ENCODE measurements at regions not wholly inside any gene's neighbourhood (a gene's known extent, or its start where the extent isn't known, plus 50 kb on each side); places are given as distances from the start of the nearest gene placed in this dataset.
"Not testable (repeated sequence)": the region's sequence is repeated elsewhere in the genome, so short reads cannot be mapped to it uniquely, and the experiment has no call there.

DNA sequence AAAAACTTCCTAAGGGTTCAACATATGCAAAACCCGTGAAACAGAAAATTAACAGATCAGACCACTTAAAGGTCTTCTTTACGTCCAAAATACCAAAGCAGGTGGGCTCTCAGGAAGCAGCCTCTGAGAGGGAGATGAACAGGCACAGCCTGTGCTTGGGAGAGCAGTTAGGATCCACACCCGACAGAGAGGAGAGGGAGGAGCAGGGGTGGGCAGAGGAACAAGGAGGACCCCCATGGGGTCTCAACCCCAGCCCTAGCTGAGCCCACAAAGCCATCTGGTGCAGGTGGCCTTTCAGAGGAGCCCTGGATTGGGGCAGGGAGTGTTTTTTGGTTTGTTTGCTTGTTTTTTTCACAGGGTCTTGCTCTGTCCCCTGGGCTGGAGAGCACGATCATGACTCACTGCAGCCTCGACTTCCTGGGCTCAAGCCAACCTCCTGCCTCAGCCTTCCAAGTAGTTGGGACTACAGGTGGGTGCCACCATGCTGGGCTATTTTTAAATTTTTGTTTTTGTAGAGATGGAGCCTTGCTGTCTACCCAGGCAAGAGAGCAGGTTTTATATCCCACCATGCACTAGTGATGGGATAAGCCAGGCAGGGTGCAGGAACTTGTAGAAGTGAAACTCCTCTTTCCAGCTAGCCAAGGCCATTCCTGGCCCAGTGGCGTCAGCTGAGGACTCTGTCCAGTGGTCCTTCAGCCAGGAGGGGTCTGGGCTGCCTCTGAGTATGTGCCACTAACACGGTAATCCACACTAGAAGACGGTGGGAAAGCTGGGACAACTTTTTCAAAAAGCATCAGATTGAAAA lies 154.1 kb upstream of the HDAC4 start:
- DNase-seq (ENCODE audit: low read depth, low spot score): no peak

DNA sequence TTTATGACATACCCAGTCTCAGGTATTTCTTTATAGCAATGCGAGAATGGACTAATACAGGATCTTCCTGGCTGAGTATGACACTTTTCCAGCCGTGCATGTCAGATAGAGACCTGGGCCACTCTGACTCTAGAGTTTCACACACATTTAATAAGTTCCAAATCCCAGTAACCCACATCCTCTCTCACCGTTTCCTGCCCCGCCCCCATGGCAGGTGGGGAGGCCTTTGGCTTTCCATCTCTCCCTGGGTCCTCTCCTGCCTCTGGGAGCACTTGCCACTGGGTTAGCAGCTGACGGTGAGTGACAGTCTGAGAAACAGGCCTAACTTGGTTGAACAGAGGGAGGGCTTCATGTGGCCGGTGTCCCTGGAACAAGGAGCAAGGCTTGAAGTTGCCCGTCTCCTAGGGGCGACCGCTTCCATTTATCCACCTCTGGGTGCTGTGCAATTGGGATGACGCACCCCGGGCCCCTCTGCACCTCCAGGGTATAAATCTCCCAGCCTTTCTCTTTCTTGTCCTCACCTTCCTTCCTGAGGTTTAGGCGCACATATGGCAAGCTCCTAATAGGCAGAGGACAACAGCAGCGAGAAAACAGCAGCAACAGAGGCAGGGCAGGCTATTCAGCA lies 152.7 kb upstream of the HDAC4 start:
- no peak for DNase-seq (ENCODE audit: low read depth, low spot score)

DNA sequence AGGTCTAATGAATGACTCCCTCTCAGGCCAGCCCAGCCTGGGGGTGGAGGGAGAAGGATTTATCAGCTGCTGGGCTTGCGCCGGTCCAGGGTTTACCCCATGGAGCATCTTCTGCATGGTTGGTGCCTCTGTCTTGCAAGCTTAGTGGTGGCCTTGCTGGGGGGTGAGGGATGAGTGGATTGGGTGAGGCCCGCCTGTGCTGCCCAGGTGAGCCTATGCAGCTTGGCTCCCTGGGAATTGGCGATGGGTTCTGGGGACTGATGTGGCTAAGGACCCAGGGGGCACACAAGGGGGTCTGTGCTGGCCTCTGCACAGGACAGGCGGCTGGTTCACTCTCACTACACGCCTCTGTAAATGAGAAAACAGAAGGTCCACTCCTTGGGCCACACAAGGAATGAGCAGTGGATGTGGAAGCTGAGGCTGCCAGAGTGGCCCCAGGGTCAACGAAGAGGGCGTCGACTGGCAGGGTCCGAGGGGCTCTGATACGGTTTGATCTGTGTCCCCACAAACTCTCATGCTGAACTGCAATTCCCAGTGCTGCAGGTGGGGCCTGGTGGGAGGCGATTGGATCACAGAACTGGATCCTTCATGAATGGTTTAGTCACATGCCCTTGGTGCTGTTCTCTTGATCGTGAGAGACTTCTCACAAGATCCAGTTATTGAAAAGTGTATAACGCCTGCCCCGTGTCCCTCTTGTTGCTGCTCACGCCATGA lies 151.6 kb upstream of the HDAC4 start:
- no peak for DNase-seq (ENCODE audit: low read depth, low spot score)

DNA sequence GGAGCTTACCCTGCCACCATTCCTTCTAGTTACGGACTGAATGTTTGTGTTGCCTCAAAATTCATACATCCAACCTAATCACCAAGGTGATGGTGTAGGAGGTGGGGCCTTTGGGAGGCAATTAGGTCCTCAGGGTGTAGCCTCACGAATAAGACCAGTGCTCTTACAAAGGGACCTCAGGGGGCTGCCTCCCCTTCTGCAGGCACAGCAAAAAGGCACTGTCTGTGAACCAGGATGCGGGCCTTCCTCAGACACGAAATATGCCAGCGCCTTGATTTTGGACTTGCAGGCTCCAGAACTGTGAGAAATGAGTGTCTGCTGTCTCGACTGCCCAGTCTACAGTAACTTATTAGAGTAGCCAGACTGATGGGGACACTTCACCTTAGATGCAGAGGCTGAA lies 150.4 kb upstream of the HDAC4 start:
- no peak for DNase-seq (ENCODE audit: low read depth, low spot score)

DNA sequence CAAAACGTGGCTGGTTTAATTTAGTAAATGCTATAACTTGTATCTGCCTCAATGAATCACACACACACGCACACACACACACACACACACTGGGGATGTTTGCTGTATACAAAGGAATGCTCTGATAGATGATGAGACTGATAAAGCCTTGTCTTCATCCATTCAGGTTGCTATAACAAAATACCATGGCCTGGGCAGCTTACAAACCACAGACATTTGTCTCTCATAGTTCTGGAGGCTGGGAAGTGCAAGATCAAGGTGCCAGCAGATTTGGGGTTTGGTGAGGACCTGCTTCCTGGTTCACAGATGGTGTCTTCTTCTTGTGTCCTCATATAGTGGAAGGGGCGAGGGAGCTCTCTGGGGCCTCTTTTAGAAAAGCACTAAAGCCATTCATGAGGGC lies 149.5 kb upstream of the HDAC4 start:
- no peak for DNase-seq (ENCODE audit: low read depth, low spot score)

DNA sequence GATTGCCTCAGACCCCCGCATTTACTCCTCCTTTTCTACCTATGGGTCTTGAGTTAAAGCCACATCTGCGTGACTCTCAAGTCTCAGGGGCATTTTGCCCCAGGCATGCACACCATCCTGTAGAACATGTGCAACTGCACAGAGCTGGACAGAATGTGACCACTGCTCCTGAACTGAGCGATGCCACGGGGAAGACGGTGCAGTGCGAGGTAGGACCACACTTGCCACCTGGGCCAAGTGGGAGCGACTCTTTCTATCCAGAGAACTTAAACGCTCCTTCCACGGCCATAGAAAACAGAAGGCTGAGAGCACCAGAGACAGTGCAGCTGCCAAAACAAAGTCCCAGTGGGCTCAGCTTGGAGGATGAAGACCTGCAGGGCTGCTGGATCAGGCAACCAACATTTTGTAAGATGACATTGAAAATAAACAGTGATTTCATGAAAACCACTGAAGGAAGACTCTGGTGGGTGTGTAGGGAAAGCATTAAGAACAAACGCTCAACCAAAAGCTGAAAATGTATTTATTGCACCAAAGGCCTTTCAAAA lies 149.0 kb upstream of the HDAC4 start:
- DNase-seq (ENCODE audit: low read depth, low spot score): no peak

DNA sequence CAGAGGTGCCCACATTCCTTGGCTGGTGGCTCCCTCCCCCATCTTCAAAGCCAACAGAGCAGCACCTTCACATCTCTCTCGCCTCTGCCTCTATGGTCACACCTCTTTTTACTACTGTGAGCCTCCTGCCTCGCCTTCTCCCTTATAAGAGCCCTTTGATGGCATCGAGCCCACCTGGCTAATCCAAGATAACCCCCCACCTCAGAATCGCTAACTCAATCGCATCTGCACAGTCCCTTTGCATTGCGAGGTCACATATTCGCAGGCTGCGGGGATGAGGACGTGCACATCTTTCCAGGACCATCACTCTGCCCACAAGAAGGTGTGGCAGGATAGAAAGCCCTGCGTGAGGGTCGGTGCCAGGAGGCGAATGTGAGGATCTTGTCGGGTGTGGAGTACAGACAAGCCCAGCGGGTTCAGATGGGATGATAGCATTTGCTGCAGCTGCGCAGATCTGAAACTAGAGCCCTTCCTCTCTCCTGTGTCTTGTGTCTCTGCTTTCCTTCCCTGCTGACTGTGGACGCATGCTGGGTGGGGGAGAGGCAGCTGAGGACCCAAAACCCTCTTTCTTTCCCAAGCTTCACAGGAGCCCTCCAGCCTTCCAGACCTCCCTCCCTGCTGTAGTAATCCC lies 148.3 kb upstream of the HDAC4 start:
- no peak for DNase-seq (ENCODE audit: low read depth, low spot score)

DNA sequence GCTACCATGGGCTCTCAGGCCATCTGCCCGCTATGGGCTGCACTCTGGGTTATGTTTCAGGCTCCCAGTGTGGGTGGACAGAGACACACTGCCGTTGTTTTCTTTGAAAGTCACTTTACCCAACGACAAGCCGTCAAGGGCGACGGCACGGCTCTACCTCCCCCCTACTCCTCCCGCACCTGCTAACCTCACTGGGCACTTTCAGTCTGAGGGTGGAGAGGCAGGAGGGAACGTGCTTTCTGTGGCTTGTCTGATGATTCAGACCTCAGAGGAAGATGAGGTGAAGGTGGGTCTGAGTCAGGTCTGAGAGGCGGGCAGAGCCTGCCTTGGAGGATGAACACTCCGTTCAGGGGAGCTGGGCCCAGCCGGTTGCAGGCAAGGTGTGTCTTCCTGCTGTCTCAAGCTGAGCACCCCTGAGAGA lies 147.6 kb upstream of the HDAC4 start:
- no peak for DNase-seq (ENCODE audit: low read depth, low spot score)

DNA sequence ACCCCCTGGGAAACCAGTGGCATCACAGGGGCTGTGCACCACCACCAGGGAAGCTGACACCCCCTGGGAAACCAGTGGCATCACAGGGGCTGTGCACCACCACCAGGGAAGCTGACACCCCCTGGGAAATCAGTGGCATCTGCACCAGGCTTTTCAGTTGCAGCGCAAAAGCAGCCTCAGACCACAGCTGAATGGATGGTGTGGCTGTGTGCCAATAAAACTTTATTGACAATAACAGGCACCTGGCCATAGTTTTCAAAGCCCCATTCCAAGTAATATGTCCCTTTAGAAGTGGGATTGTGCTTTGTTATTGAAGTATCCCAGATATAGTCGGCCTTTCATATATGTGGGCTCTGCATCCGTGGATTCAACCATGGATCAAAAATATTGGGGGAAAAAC lies 146.3 kb upstream of the HDAC4 start:
- not testable (repeated sequence) for DNase-seq (ENCODE audit: low read depth, low spot score)

DNA sequence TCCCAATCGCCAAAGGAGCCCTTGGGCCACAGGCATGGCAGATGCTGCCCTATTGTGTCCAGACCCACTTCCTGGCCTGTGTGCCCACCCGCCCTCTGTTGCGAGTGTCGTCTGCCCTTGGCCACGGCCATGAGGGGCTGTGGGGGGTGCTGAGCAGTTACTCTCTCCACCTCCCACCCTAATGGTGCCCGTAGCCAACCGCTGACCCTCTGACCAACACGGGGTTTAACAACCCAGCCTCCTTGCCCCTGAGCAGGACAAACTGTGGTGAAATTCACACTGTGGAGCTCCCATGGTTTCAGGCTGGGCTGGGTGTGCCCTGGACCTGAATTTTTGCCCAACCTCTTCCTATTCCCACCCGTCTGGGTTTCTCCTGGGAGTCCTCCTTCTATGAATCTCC lies 145.7 kb upstream of the HDAC4 start:
- no peak for DNase-seq (ENCODE audit: low read depth, low spot score)

DNA sequence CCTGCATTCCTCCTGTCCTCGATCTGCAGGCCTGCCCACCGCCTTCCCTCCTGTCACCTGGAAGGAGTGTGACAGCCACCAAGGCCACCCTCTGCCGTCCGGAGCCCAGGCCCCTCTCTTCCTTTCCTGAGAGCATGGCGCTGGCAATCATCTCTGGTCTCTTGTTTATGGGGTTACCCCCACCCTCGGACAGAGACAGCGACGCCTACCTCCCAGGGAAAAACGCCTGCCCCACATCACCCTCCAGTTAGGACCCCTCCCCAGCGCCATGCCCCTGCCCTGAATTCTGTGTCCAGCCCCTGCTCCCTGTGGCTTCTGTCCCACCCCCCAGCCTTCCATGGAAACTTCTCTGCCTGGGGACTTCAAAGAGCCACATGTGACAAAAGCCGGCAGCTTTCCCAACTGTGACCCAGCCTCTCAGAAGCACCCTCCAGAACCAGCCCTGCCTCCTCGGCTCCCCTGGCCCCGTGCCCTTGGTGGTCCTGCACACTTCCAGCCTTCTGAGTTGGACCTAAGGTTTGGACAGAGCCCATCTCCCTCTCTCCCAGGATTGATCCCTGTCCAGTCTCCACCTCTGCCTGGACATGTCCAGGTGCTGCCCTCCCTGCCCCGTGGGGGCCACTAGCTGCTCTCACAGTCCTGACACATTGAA lies 145.0 kb upstream of the HDAC4 start:
- DNase-seq (ENCODE audit: low read depth, low spot score): no peak

DNA sequence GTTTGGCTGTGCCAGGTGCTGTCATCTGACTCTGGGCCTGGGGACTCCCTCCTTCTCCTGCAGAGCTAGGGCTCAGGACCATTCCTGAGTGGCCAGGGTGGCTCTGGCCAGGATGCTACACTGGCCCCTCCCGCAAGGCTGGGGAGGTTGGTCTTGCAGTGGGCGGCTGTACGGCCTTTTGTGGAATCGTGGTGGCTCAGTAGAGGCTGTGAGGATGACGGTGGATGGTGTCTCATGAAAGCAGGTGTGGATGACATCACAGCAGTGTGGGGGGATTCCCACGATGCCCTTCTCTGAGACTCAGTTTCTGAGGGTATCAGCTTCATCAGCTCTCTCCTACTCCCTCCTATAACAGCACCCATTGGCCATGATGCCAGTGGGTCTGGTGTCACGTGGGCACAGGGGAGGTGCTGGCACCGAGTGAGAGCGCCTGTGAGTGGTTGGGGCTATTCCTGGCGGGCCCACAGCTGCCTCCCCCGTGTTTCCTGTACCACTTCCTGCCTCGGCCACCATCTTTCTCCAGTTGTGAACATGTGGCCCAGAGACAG lies 144.2 kb upstream of the HDAC4 start:
- no peak for DNase-seq (ENCODE audit: low read depth, low spot score)

GRCh38 chr2:239544143-239544917 lies 143.5 kb upstream of the HDAC4 start:
- DNase-seq (ENCODE audit: low read depth, low spot score): no peak

- no peak for DNase-seq (ENCODE audit: low read depth, low spot score)
Observed at GRCh38 chr2:239543702-239544101, 142.9 kb upstream of the HDAC4 start.

DNA sequence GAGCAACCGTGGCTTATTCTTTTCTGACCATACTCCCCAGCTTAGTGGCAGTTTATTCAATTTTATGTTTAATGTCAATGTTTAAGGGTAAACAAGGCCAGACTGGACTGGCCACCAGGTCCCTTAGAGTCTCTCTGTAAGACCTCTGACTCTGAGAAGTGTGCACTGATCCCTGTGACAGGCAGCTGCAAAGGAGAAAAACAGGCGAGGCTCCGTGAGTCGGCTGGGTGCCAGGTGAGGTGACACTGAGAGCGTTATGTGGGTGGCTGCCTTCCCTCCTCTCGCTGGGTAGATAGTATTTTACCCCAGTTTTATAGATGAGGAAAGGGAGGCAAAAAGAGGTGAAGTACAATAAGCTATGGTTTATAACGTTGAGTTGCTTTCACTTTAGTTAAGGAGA lies 139.4 kb upstream of the HDAC4 start:
- DNase-seq (ENCODE audit: low read depth, low spot score): no peak

GRCh38 chr2:239539776-239540100 lies 138.9 kb upstream of the HDAC4 start:
- no peak for DNase-seq (ENCODE audit: low read depth, low spot score)

DNA sequence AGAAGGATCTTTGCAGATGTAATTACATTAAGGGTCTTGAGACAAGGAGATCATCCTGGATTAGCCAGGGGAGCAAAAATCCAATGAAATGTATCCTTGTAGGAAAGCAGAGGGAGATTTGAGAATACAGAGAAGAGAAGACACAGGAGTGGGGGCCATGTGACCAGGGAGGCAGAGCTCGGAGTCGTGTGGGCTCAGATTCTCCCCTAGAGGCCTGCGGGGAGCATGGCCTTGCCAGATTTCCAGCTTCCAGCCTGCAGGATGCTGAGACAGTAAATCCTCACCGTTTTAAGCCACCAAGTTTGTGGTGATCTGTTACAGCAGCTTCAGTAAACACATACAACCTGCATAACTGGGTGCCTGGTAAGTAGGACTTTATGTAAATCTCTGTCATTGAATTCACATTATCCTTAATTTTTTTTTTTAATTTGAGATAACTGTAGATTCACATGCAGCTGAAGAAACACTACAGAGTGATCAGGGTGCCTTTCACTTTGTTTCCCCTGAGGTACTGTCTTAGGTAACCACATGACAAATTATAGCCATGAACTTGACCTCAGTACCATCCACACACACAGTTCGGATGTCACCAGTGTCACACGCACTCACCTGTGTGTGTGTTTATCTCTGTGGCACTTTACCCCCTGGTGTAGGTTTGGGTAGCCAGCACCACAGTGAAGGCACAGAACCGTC lies 138.4 kb upstream of the HDAC4 start:
- no peak for DNase-seq (ENCODE audit: low read depth, low spot score)

GRCh38 chr2:239538357-239539052 lies 137.7 kb upstream of the HDAC4 start:
- no peak for DNase-seq (ENCODE audit: low read depth, low spot score)

- DNase-seq (ENCODE audit: low read depth, low spot score): no peak
Observed at GRCh38 chr2:239537633-239538356, 137.0 kb upstream of the HDAC4 start.
